GM12878 (cell line): ENCODE measurements at regions not wholly inside any gene's neighbourhood (a gene's known extent, or its start where the extent isn't known, plus 50 kb on each side); places are given as distances from the start of the nearest gene placed in this dataset.

Experiments
- ATAC-seq: fragments of 200-7000 bp; cut with Tn5 transposase; 3 replicates; pipeline ENCODE4 v1.9.1; 2020; ENCODE audit warnings: mild to moderate bottlenecking, moderate library complexity
- BruUV-seq: library from RNA; stranded (reverse); fragments of 400-500 nt; replicated peaks from 2 replicates; lab custom pipeline; 2021; lab: Mats Ljungman, UMichigan
- CTCF ChIA-PET: fragments of 300-600 bp; sonication (Branson Sonifier 250); formaldehyde crosslinking; extraction: SDS; loops from one replicate; lab custom pipeline; 2021; ENCODE audit warnings: inconsistent platforms; lab: Yijun Ruan, JAX
- POLR2A ChIA-PET: fragments of 350-600 bp; formaldehyde crosslinking; extraction: SDS; loops from one replicate; lab custom pipeline; 2021; ENCODE audit warnings: inconsistent platforms; lab: Charles Lee
- RAD21 ChIA-PET: fragments of 300-600 bp; sonication (Branson Sonifier 250); formaldehyde crosslinking; loops from one replicate; lab custom pipeline; 2023; ENCODE audit warnings: antibody characterized with exemption; ENCODE audit not compliant: unreplicated experiment; lab: Charles Lee
- SMC1A ChIA-PET: fragments of 300-600 bp; sonication (Branson Sonifier 250); formaldehyde crosslinking; loops from one replicate; lab custom pipeline; 2023; ENCODE audit not compliant: unreplicated experiment, uncharacterized antibody; lab: Charles Lee
- DNase-seq: peaks from one replicate; pipeline ENCODE4 v3.0.0-alpha.2; 2011; ENCODE audit warnings: low read depth, low spot score
- FAIRE-seq: peaks from 3 replicates; lab custom pipeline; 2011; peaks lifted over from hg19 to GRCh38; lab: Jason Lieb, UNC
- H2AFZ ChIP-seq: 2 replicates; pipeline ENCODE4 v1.6.0; 2011; ENCODE audit warnings: low read depth, low read length, control low read depth; ENCODE audit not compliant: control insufficient read depth
- H3K27ac ChIP-seq: 2 replicates; pipeline ENCODE4 v1.5.1; 2011; ENCODE audit warnings: control low read depth; ENCODE audit not compliant: control insufficient read depth, insufficient read depth
- H3K27me3 ChIP-seq, 2 experiments: replicated peaks in 1 of 2; 2 replicates each; pipeline versions ENCODE4 v1.6.0 to v1.6.1; 2011; ENCODE audit warnings: low read length in 1 of 2; ENCODE audit not compliant: control insufficient read depth in 2 of 2, insufficient read depth in 2 of 2
- H3K36me3 ChIP-seq, 2 experiments: 2 replicates each; pipeline ENCODE4 v1.5.1; 2011; ENCODE audit warnings: low read length in 1 of 2; ENCODE audit not compliant: control insufficient read depth in 2 of 2, insufficient read depth in 2 of 2
- H3K4me1 ChIP-seq: 2 replicates; pipeline ENCODE4 v1.6.1; 2011; ENCODE audit warnings: mild to moderate bottlenecking, low read length, moderate library complexity, mixed read lengths; ENCODE audit not compliant: control insufficient read depth, insufficient read depth
- H3K4me2 ChIP-seq: 2 replicates; pipeline ENCODE4 v1.6.0; 2011; ENCODE audit warnings: control low read depth; ENCODE audit not compliant: control insufficient read depth, insufficient read depth
- H3K4me3 ChIP-seq: fragments of 200-600 bp; sonication (generic); 2 replicates; pipeline ENCODE4 v1.5.1; 2016
- H3K79me2 ChIP-seq: 2 replicates; pipeline ENCODE4 v1.6.0; 2011; ENCODE audit warnings: low read length; ENCODE audit not compliant: control insufficient read depth, insufficient read depth
- H3K9ac ChIP-seq: 2 replicates; pipeline ENCODE4 v1.8.0; 2011; ENCODE audit warnings: low read length, control low read depth, mixed read lengths; ENCODE audit not compliant: control insufficient read depth, insufficient read depth
- H3K9me3 ChIP-seq: replicated peaks from 3 replicates; pipeline ENCODE4 v1.5.1; 2011; ENCODE audit warnings: mild to moderate bottlenecking, low read length; ENCODE audit not compliant: control insufficient read depth, insufficient read depth
- H4K20me1 ChIP-seq: 2 replicates; pipeline ENCODE4 v1.6.0; 2011; ENCODE audit not compliant: control insufficient read depth, insufficient read depth
- BACH1 ChIP-seq: fragments of 450-650 bp; IDR thresholded peaks from 2 replicates; pipeline ENCODE4 v1.6.1; 2017; ENCODE audit warnings: mild to moderate bottlenecking, borderline replicate concordance
- ETV6 ChIP-seq, 2 experiments: fragments of 450-650 bp in 1 of 2; IDR thresholded peaks in 1 of 2; conservative IDR thresholded peaks in 1 of 2; 2 replicates each; pipeline ENCODE4 v1.6.1; 2014; ENCODE audit warnings: antibody characterized with exemption in 1 of 2, borderline replicate concordance in 1 of 2, low read depth in 1 of 2, mild to moderate bottlenecking in 1 of 2, moderate library complexity in 1 of 2
- EZH2 ChIP-seq: IDR thresholded peaks from 2 replicates; pipeline ENCODE4 v1.6.1; 2012; ENCODE audit warnings: low read depth, mild to moderate bottlenecking, control low read depth, inconsistent platforms, low read length, borderline replicate concordance; ENCODE audit not compliant: control insufficient read depth
- HCFC1 ChIP-seq: fragments of 150-350 bp; IDR thresholded peaks from 2 replicates; pipeline ENCODE4 v1.6.1; 2014; ENCODE audit warnings: low read length
- IKZF1 ChIP-seq: fragments of 450-650 bp; conservative IDR thresholded peaks from 2 replicates; pipeline ENCODE4 v1.6.1; 2017; ENCODE audit warnings: antibody characterized with exemption, mild to moderate bottlenecking
- NR2C2 ChIP-seq: IDR thresholded peaks from 2 replicates; pipeline ENCODE4 v1.6.1; 2011; ENCODE audit warnings: borderline replicate concordance, low read depth; ENCODE audit not compliant: control insufficient read depth, insufficient read length
- PKNOX1 ChIP-seq: fragments of 450-650 bp; IDR thresholded peaks from 2 replicates; pipeline ENCODE4 v1.6.1; 2016; ENCODE audit warnings: mild to moderate bottlenecking
- POLR2AphosphoS2 ChIP-seq: IDR thresholded peaks from 2 replicates; pipeline ENCODE4 v1.6.1; 2011; ENCODE audit warnings: low read depth, mild to moderate bottlenecking, low read length, improper control_type of control experiment, moderate library complexity
- REST ChIP-seq: IDR thresholded peaks from 2 replicates; pipeline ENCODE4 v1.6.1; 2012; ENCODE audit warnings: mild to moderate bottlenecking, low read depth, low read length
- SRF ChIP-seq, 2 experiments: IDR thresholded peaks; 2 replicates each; pipeline ENCODE4 v1.6.1; 2011; ENCODE audit warnings: low read depth in 2 of 2, low read length in 2 of 2, mild to moderate bottlenecking in 1 of 2, moderate library complexity in 1 of 2
- TCF12 ChIP-seq: IDR thresholded peaks from 2 replicates; pipeline ENCODE4 v1.6.1; 2011; ENCODE audit warnings: low read depth, mild to moderate bottlenecking, low read length
- YY1 ChIP-seq: IDR thresholded peaks from 2 replicates; pipeline ENCODE4 v1.6.1; 2011; ENCODE audit warnings: low read depth, mild to moderate bottlenecking, low read length
- ZNF24 ChIP-seq: fragments of 450-650 bp; IDR thresholded peaks from 2 replicates; pipeline ENCODE4 v1.6.1; 2017; ENCODE audit warnings: antibody characterized with exemption, mild to moderate bottlenecking
- WGBS: methylation state at CpG from one replicate; pipeline ENCODE4 v1.1.6; 2016; ENCODE audit warnings: low lambda C conversion rate; ENCODE audit not compliant: insufficient replicate concordance, insufficient coverage; ENCODE audit errors: missing lambda C conversion rate; 5-methylcytosine and 5-hydroxymethylcytosine counted together
- in situ Hi-C: fragments of 300-500 bp; cut with MboI; formaldehyde crosslinking; loops from 9 replicates; pipeline ENCODE4 v1.14.3; 2018; ENCODE audit warnings: mixed read lengths
- intact Hi-C: fragments of 100-400 bp; cut with micrococcal nuclease; formaldehyde crosslinking; loops from one replicate; pipeline ENCODE4 v1.14.2; 2022; ENCODE audit not compliant: unreplicated experiment

- H3K4me1 ChIP-seq = no peaks in the 10 kb centered on the region
- no peaks in the 10 kb centered on the region for H3K79me2 ChIP-seq
- H3K27me3 ChIP-seq = no peaks in the 10 kb centered on the region
- no peak for ATAC-seq
- H3K9me3 ChIP-seq = no peaks in the 10 kb centered on the region
- no peak overlapping the region for H3K4me3 ChIP-seq
- H3K36me3 ChIP-seq = no peaks in the 10 kb centered on the region
- BruUV-seq = no TSS peak
- H2AFZ ChIP-seq = no peak overlapping the region
- TF ChIP-seq EZH2 = no peak
- no peak for TF ChIP-seq YY1
- no peak for TF ChIP-seq ETV6 (conservative IDR thresholded peaks at IDR 0.05 in 1 of 2, IDR thresholded peaks at IDR 0.05 in 1 of 2; ENCODE audit: borderline replicate concordance in 1 of 2, low read depth in 1 of 2)
- TF ChIP-seq NR2C2 = no peak
- no peak for TF ChIP-seq BACH1
- no peak for TF ChIP-seq IKZF1
- TF ChIP-seq TCF12 = no peak
- no peak for TF ChIP-seq POLR2AphosphoS2
- no peak for TF ChIP-seq PKNOX1
- TF ChIP-seq SRF (IDR thresholded peaks at IDR 0.05; ENCODE audit: low read depth in 2 of 2, low read length in 2 of 2) = no peak
- no peak for TF ChIP-seq REST
- no peak for TF ChIP-seq ZNF24
- TF ChIP-seq HCFC1 = no peak
- no peak overlapping the region for H3K4me2 ChIP-seq
- no peak for DNase-seq
- no peak for FAIRE-seq
- ChIA-PET SMC1A (no interaction called here), CTCF (no interaction called here), RAD21 (no interaction called here), POLR2A (no interaction called here)
- H3K9ac ChIP-seq = no peak overlapping the region
- intact Hi-C loops = no loop called here
- in situ Hi-C loops = no loop called here
- H3K27ac ChIP-seq = no peak overlapping the region
- no peaks in the 10 kb centered on the region for H4K20me1 ChIP-seq
- 92% methylated on average over 1 of the region's 1 CpG for WGBS
These were observed 442.4 kb upstream of the GRM7 start for GRCh38 chr3:6418485-6418884.
